ENCODE measurements at regions not wholly inside any gene's neighbourhood (a gene's known extent, or its start where the extent isn't known, plus 50 kb on each side); places are given as distances from the start of the nearest gene placed in this dataset.

GRCh38 chr17:33962857-33963655 lies 292.0 kb upstream of the CCL2 start:
- TF ChIP-seq CTCF (IDR thresholded peaks at IDR 0.05) (no peak), EP300 (IDR thresholded peaks at IDR 0.05) (no peak), POLR2A (IDR thresholded peaks at IDR 0.05) (no peak), POLR2AphosphoS5 (IDR thresholded peaks at IDR 0.05) (no peak)

All from gastroesophageal sphincter (tissue), 3 donors.